ENCODE measurements at regions not wholly inside any gene's neighbourhood (a gene's known extent, or its start where the extent isn't known, plus 50 kb on each side); places are given as distances from the start of the nearest gene placed in this dataset.

- DNase-seq = no peak
- intact Hi-C loops (cut with DNase I; ENCODE audit: low total_unique reads) = no loop called here
- Histone ChIP-seq H3K36me3 (no peaks in the 10 kb centered on the region), H3K4me3 (no peak overlapping the region), H3K27me3 (no peaks in the 10 kb centered on the region), H3K27ac (no peak overlapping the region), H3K9me3 (no peaks in the 10 kb centered on the region), H3K4me1 (no peaks in the 10 kb centered on the region)
- TF ChIP-seq, protein P1, sequence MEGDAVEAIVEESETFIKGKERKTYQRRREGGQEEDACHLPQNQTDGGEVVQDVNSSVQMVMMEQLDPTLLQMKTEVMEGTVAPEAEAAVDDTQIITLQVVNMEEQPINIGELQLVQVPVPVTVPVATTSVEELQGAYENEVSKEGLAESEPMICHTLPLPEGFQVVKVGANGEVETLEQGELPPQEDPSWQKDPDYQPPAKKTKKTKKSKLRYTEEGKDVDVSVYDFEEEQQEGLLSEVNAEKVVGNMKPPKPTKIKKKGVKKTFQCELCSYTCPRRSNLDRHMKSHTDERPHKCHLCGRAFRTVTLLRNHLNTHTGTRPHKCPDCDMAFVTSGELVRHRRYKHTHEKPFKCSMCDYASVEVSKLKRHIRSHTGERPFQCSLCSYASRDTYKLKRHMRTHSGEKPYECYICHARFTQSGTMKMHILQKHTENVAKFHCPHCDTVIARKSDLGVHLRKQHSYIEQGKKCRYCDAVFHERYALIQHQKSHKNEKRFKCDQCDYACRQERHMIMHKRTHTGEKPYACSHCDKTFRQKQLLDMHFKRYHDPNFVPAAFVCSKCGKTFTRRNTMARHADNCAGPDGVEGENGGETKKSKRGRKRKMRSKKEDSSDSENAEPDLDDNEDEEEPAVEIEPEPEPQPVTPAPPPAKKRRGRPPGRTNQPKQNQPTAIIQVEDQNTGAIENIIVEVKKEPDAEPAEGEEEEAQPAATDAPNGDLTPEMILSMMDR (IDR thresholded peaks at IDR 0.05) = no peak
- no peak for TF ChIP-seq POLR2A (IDR thresholded peaks at IDR 0.05)
Observed at GRCh38 chrX:97666890-97667289, 783.2 kb downstream of the RPA4 start.

GRCh38 chrX:97668126-97668525, 784.4 kb downstream of the RPA4 start:
- Histone ChIP-seq H3K9me3 (no peaks in the 10 kb centered on the region), H3K27ac (no peak overlapping the region), H3K4me3 (no peak overlapping the region), H3K36me3 (no peaks in the 10 kb centered on the region), H3K27me3 (no peaks in the 10 kb centered on the region), H3K4me1 (no peaks in the 10 kb centered on the region)
- TF ChIP-seq, protein P1 (IDR thresholded peaks at IDR 0.05) = no peak
- no peak for TF ChIP-seq POLR2A (IDR thresholded peaks at IDR 0.05)
- intact Hi-C loops (cut with DNase I; ENCODE audit: low total_unique reads) = no loop called here
- no peak for DNase-seq

DNA sequence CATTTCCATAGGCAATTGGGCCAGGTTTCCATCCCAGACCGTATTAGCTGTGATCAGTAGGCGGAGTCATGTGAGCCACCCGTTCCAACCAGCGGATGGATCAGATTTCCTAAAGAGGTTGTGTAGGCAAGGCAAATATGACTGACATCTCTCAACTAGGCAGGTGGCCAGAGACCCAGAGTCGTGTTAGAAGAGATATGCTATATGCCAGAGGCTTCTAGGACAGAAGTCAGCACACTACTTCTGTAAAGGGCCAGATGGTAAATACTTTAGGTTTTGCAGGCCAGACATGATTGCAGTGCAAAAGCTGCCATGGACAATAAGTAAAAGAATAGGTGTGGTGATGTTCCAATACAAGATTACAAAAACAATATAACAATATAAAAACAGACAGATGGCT, 788.4 kb downstream of the RPA4 start:
- intact Hi-C loops (cut with DNase I; ENCODE audit: low total_unique reads) = no loop called here
- Histone ChIP-seq H3K4me1 (no peaks in the 10 kb centered on the region), H3K9me3 (no peaks in the 10 kb centered on the region), H3K27me3 (no peaks in the 10 kb centered on the region), H3K36me3 (no peaks in the 10 kb centered on the region), H3K27ac (no peak overlapping the region), H3K4me3 (no peak overlapping the region)
- no peak for DNase-seq
- TF ChIP-seq POLR2A (IDR thresholded peaks at IDR 0.05) = no peak
- TF ChIP-seq, protein P1 (IDR thresholded peaks at IDR 0.05) = no peak

DNA sequence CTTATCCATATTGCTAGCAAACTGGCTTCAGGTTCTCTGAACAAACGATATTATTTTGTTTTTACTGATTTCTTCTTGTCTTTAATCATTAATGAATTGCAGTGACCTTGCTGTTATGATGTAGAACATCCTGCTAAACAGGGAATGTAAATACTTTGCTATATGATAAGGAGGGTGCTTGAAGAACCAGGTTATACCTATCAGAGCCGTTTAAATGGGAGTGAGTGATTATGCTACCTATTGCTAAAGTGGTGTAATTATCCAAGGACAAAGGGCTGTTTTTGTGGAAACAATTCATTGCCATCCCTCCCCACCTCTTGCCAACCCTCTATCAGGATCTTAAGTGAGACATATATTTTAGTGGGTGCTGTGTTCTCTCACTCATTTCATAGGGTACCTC, 788.9 kb downstream of the RPA4 start:
- TF ChIP-seq, protein P1 (IDR thresholded peaks at IDR 0.05) = no peak
- no peak for TF ChIP-seq POLR2A (IDR thresholded peaks at IDR 0.05)
- Histone ChIP-seq H3K9me3 (no peaks in the 10 kb centered on the region), H3K4me1 (no peaks in the 10 kb centered on the region), H3K4me3 (no peak overlapping the region), H3K36me3 (no peaks in the 10 kb centered on the region), H3K27me3 (no peaks in the 10 kb centered on the region), H3K27ac (no peak overlapping the region)
- no peak for DNase-seq
- intact Hi-C loops (cut with DNase I; ENCODE audit: low total_unique reads) = no loop called here

DNA sequence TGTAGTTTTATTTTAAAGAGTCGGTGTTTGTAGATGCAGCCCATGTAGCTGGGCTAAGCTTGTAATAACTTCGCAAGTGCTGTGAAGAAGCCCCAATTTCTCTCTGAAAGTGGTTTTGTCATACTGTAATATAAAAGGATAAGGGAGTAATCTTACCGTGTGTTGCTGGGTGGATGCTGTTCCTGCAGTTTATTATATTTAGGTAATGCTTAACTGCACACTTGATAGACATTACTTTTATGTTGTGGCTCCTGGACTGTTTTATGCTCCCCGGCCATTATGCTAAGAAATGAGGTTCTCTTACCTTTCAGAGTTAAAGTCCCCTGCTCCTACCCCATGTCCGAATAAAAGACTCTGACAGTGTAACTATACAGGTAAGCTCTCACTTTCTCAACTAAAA, 789.4 kb downstream of the RPA4 start:
- no peaks in the 10 kb centered on the region for H3K4me1 ChIP-seq
- H3K4me3 ChIP-seq = no peak overlapping the region
- no peaks in the 10 kb centered on the region for H3K9me3 ChIP-seq
- H3K36me3 ChIP-seq = no peaks in the 10 kb centered on the region
- no peak overlapping the region for H3K27ac ChIP-seq
- DNase-seq = no peak
- no peaks in the 10 kb centered on the region for H3K27me3 ChIP-seq
- TF ChIP-seq, protein P1 (IDR thresholded peaks at IDR 0.05) = no peak
- TF ChIP-seq POLR2A (IDR thresholded peaks at IDR 0.05) = no peak
- intact Hi-C loops (cut with DNase I; ENCODE audit: low total_unique reads) = no loop called here
